ENCODE measurements at regions not wholly inside any gene's neighbourhood (a gene's known extent, or its start where the extent isn't known, plus 50 kb on each side); places are given as distances from the start of the nearest gene placed in this dataset.
A peak's percentile ranks its signal among the peaks of the same experiment; 100 is the strongest.

GRCh38 chr16:75837264-75837663, 111.0 kb upstream of the CPHXL start:
- intact Hi-C loops (cut with micrococcal nuclease), result no loop called here
- Mint-ChIP-seq H3K4me3 (no peak overlapping the region), H3K36me3 (no peaks in the 10 kb centered on the region), H3K27me3 (peaks cover 19 to 24% of the 10 kb centered on the region in 2 donors), H3K4me1 (no peaks in the 10 kb centered on the region), H3K27ac (no peak overlapping the region), H3K9me3 (peaks cover 0 to 30% (median 21%) of the 10 kb centered on the region in 8 donors)
- H3K4me1 ChIP-seq (ENCODE audit: insufficient read depth, low read length), result no peaks in the 10 kb centered on the region
- no peak overlapping the region for H3K27ac ChIP-seq (ENCODE audit: low read depth, low read length)
- DNase-seq, result no peak
- no peaks in the 10 kb centered on the region for H3K27me3 ChIP-seq (ENCODE audit: insufficient read depth, low read length)
- H3K9me3 ChIP-seq (ENCODE audit: control insufficient read depth in 1 of 2, low read length in 2 of 2), result no peaks in the 10 kb centered on the region
- H3K36me3 ChIP-seq (ENCODE audit: insufficient read depth, low read length), result no peaks in the 10 kb centered on the region
- CTCF ChIA-PET (ENCODE audit: partially characterized antibody), result no interaction called here
- POLR2A ChIA-PET (ENCODE audit: partially characterized antibody), result no interaction called here
- no peak overlapping the region for H3K4me3 ChIP-seq (ENCODE audit: low read length in 2 of 2)

GRCh38 chr16:75837681-75838080, 111.4 kb upstream of the CPHXL start:
- ChIA-PET POLR2A (ENCODE audit: partially characterized antibody) (no interaction called here), CTCF (ENCODE audit: partially characterized antibody) (no interaction called here)
- H3K27me3 Mint-ChIP-seq, result peaks cover 19 to 24% of the 10 kb centered on the region in 2 donors
- H3K27me3 ChIP-seq (ENCODE audit: insufficient read depth, low read length), result no peaks in the 10 kb centered on the region
- no peaks in the 10 kb centered on the region for H3K4me1 Mint-ChIP-seq
- peaks cover 0 to 25% (median 17%) of the 10 kb centered on the region in 8 donors for H3K9me3 Mint-ChIP-seq
- no peak overlapping the region for H3K4me3 Mint-ChIP-seq
- no peak overlapping the region for H3K27ac ChIP-seq (ENCODE audit: low read depth, low read length)
- no peaks in the 10 kb centered on the region for H3K4me1 ChIP-seq (ENCODE audit: insufficient read depth, low read length)
- no peak for DNase-seq
- no peaks in the 10 kb centered on the region for H3K36me3 Mint-ChIP-seq
- intact Hi-C loops (cut with micrococcal nuclease), result no loop called here
- no peak overlapping the region for H3K27ac Mint-ChIP-seq
- no peak overlapping the region for H3K4me3 ChIP-seq (ENCODE audit: low read length in 2 of 2)
- H3K36me3 ChIP-seq (ENCODE audit: insufficient read depth, low read length), result no peaks in the 10 kb centered on the region
- H3K9me3 ChIP-seq (ENCODE audit: control insufficient read depth in 1 of 2, low read length in 2 of 2), result no peaks in the 10 kb centered on the region

GRCh38 chr16:75841517-75841916, 115.2 kb upstream of the CPHXL start:
- H3K36me3 ChIP-seq (ENCODE audit: insufficient read depth, low read length), result no peaks in the 10 kb centered on the region
- no peaks in the 10 kb centered on the region for H3K27me3 ChIP-seq (ENCODE audit: insufficient read depth, low read length)
- CTCF ChIA-PET (ENCODE audit: partially characterized antibody), result no interaction called here
- Mint-ChIP-seq H3K36me3 (no peaks in the 10 kb centered on the region), H3K27ac (no peak overlapping the region), H3K4me3 (no peak overlapping the region), H3K9me3 (peaks cover 0 to 3% (median 0%) of the 10 kb centered on the region in 8 donors), H3K4me1 (no peaks in the 10 kb centered on the region), H3K27me3 (peaks cover 3 to 19% of the 10 kb centered on the region in 2 donors)
- no peak for DNase-seq
- H3K4me1 ChIP-seq (ENCODE audit: insufficient read depth, low read length), result no peaks in the 10 kb centered on the region
- intact Hi-C loops (cut with micrococcal nuclease), result no loop called here
- H3K27ac ChIP-seq (ENCODE audit: low read depth, low read length), result no peak overlapping the region
- no peaks in the 10 kb centered on the region for H3K9me3 ChIP-seq (ENCODE audit: control insufficient read depth in 1 of 2, low read length in 2 of 2)
- no peak overlapping the region for H3K4me3 ChIP-seq (ENCODE audit: low read length in 2 of 2)
- POLR2A ChIA-PET (ENCODE audit: partially characterized antibody), result no interaction called here

DNA sequence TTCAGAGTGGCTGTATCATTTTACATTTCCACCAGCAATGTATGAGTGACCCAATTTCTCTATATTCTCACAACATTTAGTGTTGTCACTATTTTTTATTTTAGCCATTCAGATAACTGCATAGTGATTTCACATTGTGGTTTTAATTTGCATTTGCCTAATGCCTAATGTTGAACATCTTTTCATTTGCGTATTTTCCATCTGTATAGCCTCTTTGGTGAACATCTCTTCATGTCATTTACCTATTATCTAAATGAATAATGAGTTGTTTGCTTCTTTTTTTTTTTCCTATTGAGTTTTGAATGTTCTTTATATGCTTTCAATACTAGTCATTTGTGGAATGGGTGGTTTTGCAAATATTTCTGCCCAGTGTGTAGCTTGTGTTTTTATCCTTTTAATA, 120.9 kb upstream of the CPHXL start:
- peaks cover 5 to 15% of the 10 kb centered on the region in 2 donors for H3K27me3 Mint-ChIP-seq
- no peaks in the 10 kb centered on the region for H3K4me1 ChIP-seq (ENCODE audit: insufficient read depth, low read length)
- no peaks in the 10 kb centered on the region for H3K4me1 Mint-ChIP-seq
- no peaks in the 10 kb centered on the region for H3K36me3 Mint-ChIP-seq
- H3K4me3 ChIP-seq (ENCODE audit: low read length in 2 of 2), result no peak overlapping the region
- DNase-seq, result no peak
- no peak overlapping the region for H3K27ac Mint-ChIP-seq
- H3K27me3 ChIP-seq (ENCODE audit: insufficient read depth, low read length), result no peaks in the 10 kb centered on the region
- peaks cover 0 to 3% (median 0%) of the 10 kb centered on the region in 8 donors for H3K9me3 Mint-ChIP-seq
- H3K27ac ChIP-seq (ENCODE audit: low read depth, low read length), result no peak overlapping the region
- intact Hi-C loops (cut with micrococcal nuclease), result no loop called here
- no peaks in the 10 kb centered on the region for H3K9me3 ChIP-seq (ENCODE audit: control insufficient read depth in 1 of 2, low read length in 2 of 2)
- CTCF ChIA-PET (ENCODE audit: partially characterized antibody), result no interaction called here
- H3K36me3 ChIP-seq (ENCODE audit: insufficient read depth, low read length), result no peaks in the 10 kb centered on the region
- POLR2A ChIA-PET (ENCODE audit: partially characterized antibody), result no interaction called here
- H3K4me3 Mint-ChIP-seq, result no peak overlapping the region

DNA sequence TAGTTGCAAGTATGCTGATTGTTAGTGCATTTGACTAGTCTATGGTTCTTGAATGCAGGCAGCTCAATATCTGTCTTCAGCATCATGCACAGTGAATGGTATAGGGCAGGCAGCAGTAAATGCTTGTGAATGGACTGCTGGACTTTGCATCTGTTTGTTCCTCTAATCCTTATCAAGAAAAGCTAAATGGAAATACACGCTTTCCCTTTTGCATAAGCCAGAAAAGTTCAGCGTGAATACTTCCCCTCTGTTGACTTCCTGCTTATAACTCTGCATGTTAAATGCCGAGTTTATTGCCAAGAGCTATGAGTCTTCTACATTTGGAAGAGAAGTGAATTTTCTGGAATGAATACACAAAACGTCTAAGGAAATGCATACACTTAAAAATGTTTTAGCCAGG, 127.9 kb upstream of the CPHXL start:
- ChIA-PET POLR2A (ENCODE audit: partially characterized antibody) (no interaction called here), CTCF (ENCODE audit: partially characterized antibody) (no interaction called here)
- Histone ChIP-seq H3K27ac (ENCODE audit: low read depth, low read length) (no peak overlapping the region), H3K27me3 (ENCODE audit: insufficient read depth, low read length) (no peaks in the 10 kb centered on the region), H3K4me1 (ENCODE audit: insufficient read depth, low read length) (no peaks in the 10 kb centered on the region), H3K4me3 (ENCODE audit: low read length in 2 of 2) (no peak overlapping the region), H3K9me3 (ENCODE audit: control insufficient read depth in 1 of 2, low read length in 2 of 2) (no peaks in the 10 kb centered on the region), H3K36me3 (ENCODE audit: insufficient read depth, low read length) (no peaks in the 10 kb centered on the region)
- peaks cover 0 to 3% (median 0%) of the 10 kb centered on the region in 8 donors for H3K9me3 Mint-ChIP-seq
- H3K27ac Mint-ChIP-seq, result no peak overlapping the region
- no peaks in the 10 kb centered on the region for H3K4me1 Mint-ChIP-seq
- H3K36me3 Mint-ChIP-seq, result no peaks in the 10 kb centered on the region
- H3K27me3 Mint-ChIP-seq, result peaks cover 7 to 9% of the 10 kb centered on the region in 2 donors
- intact Hi-C loops (cut with micrococcal nuclease), result no loop called here
- DNase-seq, result no peak
- no peak overlapping the region for H3K4me3 Mint-ChIP-seq

- H3K36me3 Mint-ChIP-seq, result no peaks in the 10 kb centered on the region
- DNase-seq, result no peak
- Histone ChIP-seq H3K27ac (ENCODE audit: low read depth, low read length) (no peak overlapping the region), H3K9me3 (ENCODE audit: control insufficient read depth in 1 of 2, low read length in 2 of 2) (no peaks in the 10 kb centered on the region), H3K27me3 (ENCODE audit: insufficient read depth, low read length) (no peaks in the 10 kb centered on the region), H3K36me3 (ENCODE audit: insufficient read depth, low read length) (no peaks in the 10 kb centered on the region), H3K4me1 (ENCODE audit: insufficient read depth, low read length) (no peaks in the 10 kb centered on the region), H3K4me3 (ENCODE audit: low read length in 2 of 2) (no peak overlapping the region)
- CTCF ChIA-PET (ENCODE audit: partially characterized antibody), result no interaction called here
- H3K4me1 Mint-ChIP-seq, result no peaks in the 10 kb centered on the region
- POLR2A ChIA-PET (ENCODE audit: partially characterized antibody), result no interaction called here
- intact Hi-C loops (cut with micrococcal nuclease), result no loop called here
- no peaks in the 10 kb centered on the region for H3K9me3 Mint-ChIP-seq
- H3K27me3 Mint-ChIP-seq, result peaks cover 4 to 6% of the 10 kb centered on the region in 2 donors
- no peak overlapping the region for H3K27ac Mint-ChIP-seq
- H3K4me3 Mint-ChIP-seq, result no peak overlapping the region
Observed at GRCh38 chr16:75860326-75861053, 134.2 kb upstream of the CPHXL start.

DNA sequence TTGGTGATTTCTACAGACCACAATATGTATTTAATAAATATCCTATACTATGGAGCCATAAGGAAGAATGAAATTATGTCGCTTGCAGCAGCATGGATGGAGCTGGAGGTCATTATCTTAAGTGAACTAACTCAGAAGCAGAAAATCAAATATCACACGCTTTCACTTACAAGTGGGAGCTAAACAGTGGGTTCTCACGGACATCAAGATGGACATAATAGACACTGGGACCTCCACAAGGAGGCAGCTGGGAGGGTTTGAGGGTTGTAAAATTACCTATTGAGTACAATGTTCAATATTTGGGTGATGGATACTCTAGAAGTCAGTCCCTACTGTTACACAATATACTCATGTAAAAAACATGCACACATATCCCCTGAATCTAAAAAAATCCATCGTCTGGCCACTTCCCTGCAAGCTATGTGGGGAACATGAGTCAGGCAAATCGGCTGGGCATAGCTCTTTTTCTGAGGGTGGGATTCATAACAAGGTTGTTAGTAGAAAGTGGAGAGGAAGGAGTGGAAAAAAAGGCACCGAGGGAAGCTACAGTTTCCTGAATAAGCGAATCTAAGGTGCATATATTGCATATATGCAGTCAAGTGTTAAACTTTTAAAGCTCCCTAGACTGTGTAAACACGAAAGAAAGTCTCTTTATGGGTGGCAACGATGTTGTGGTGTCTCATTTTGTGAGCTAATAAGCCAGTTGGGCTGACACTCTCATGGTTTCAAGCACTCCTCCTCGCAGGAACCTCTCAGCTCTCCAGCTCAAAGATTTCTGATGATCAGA, 135.2 kb upstream of the CPHXL start:
- Mint-ChIP-seq H3K27me3 (peaks cover 0 to 5% of the 10 kb centered on the region in 2 donors), H3K4me1 (no peaks in the 10 kb centered on the region), H3K27ac (peak overlapping the region in 1 of 7 donors; percentile 54), H3K36me3 (no peaks in the 10 kb centered on the region), H3K4me3 (no peak overlapping the region), H3K9me3 (no peaks in the 10 kb centered on the region)
- H3K9me3 ChIP-seq (ENCODE audit: control insufficient read depth in 1 of 2, low read length in 2 of 2), result no peaks in the 10 kb centered on the region
- ChIA-PET POLR2A (ENCODE audit: partially characterized antibody) (no interaction called here), CTCF (ENCODE audit: partially characterized antibody) (no interaction called here)
- H3K4me1 ChIP-seq (ENCODE audit: insufficient read depth, low read length), result no peaks in the 10 kb centered on the region
- H3K4me3 ChIP-seq (ENCODE audit: low read length in 2 of 2), result no peak overlapping the region
- no peak for DNase-seq
- H3K27me3 ChIP-seq (ENCODE audit: insufficient read depth, low read length), result no peaks in the 10 kb centered on the region
- intact Hi-C loops (cut with micrococcal nuclease), result no loop called here
- H3K27ac ChIP-seq (ENCODE audit: low read depth, low read length), result no peak overlapping the region
- H3K36me3 ChIP-seq (ENCODE audit: insufficient read depth, low read length), result no peaks in the 10 kb centered on the region
